Activated CD8-positive, alpha-beta T cell treated with anti-CD3 and anti-CD28 coated beads for 36 hours (primary cell): ENCODE measurements at regions not wholly inside any gene's neighbourhood (a gene's known extent, or its start where the extent isn't known, plus 50 kb on each side); places are given as distances from the start of the nearest gene placed in this dataset.
A peak's percentile ranks its signal among the peaks of the same experiment; 100 is the strongest.

Experiments
- ATAC-seq: fragments of 200-7000 bp; cut with Tn5 transposase; one replicate; pipeline ENCODE4 v1.10.0; 2021; ENCODE audit warnings: mild to moderate bottlenecking, moderate library complexity
- CTCF ChIA-PET: fragments of 350-600 bp; sonication (Branson Sonifier 250); formaldehyde crosslinking; loops from one replicate; lab custom pipeline; 2021; ENCODE audit warnings: antibody characterized with exemption; lab: Charles Lee
- POLR2A ChIA-PET: fragments of 350-600 bp; sonication (Branson Sonifier 250); formaldehyde crosslinking; loops from one replicate; lab custom pipeline; 2021; ENCODE audit warnings: antibody characterized with exemption; lab: Charles Lee
- DNase-seq: peaks from one replicate; pipeline ENCODE4 v3.0.0-alpha.2; 2020
- H3K27ac Mint-ChIP-seq: one replicate; pipeline ENCODE4 v1.8.0; 2021; ENCODE audit warnings: mild to moderate bottlenecking, mixed read lengths
- H3K27me3 Mint-ChIP-seq: one replicate; pipeline ENCODE4 v1.8.0; 2021; ENCODE audit warnings: mixed read lengths
- H3K36me3 Mint-ChIP-seq: one replicate; pipeline ENCODE4 v1.8.0; 2021; ENCODE audit warnings: low read depth, mixed read lengths
- H3K4me1 Mint-ChIP-seq: one replicate; pipeline ENCODE4 v1.8.0; 2021; ENCODE audit warnings: low read depth, mixed read lengths
- H3K4me3 Mint-ChIP-seq: one replicate; pipeline ENCODE4 v1.8.0; 2021; ENCODE audit warnings: mild to moderate bottlenecking, moderate library complexity, mixed read lengths
- H3K9me3 Mint-ChIP-seq: one replicate; pipeline ENCODE4 v1.8.0; 2021; ENCODE audit warnings: mixed read lengths
- CTCF ChIP-seq: fragments of 200-600 bp; IDR thresholded peaks from one replicate; pipeline ENCODE4 v1.8.0; 2022; ENCODE audit warnings: antibody characterized with exemption, mild to moderate bottlenecking
- intact Hi-C: fragments of 100-400 bp; cut with micrococcal nuclease; formaldehyde crosslinking; loops from one replicate; pipeline ENCODE4 v1.10.0; 2022

- peaks cover 5% of the 10 kb centered on the region for H3K9me3 Mint-ChIP-seq
- no peaks in the 10 kb centered on the region for H3K4me1 Mint-ChIP-seq
- CTCF ChIA-PET, result no interaction called here
- H3K27me3 Mint-ChIP-seq, result peaks cover 8% of the 10 kb centered on the region
- POLR2A ChIA-PET, result no interaction called here
- no peak overlapping the region for H3K27ac Mint-ChIP-seq
- peak; percentile 2 for DNase-seq
- intact Hi-C loops, result no loop called here
- no peak for TF ChIP-seq CTCF
- no peak overlapping the region for H3K4me3 Mint-ChIP-seq
- H3K36me3 Mint-ChIP-seq, result no peaks in the 10 kb centered on the region
- ATAC-seq, result no peak
Observed at GRCh38 chr16:25390761-25391160, 133.1 kb upstream of the ZKSCAN2 start.

- TF ChIP-seq CTCF, result no peak
- Mint-ChIP-seq H3K4me3 (no peak overlapping the region), H3K27me3 (peaks cover 1% of the 10 kb centered on the region), H3K36me3 (no peaks in the 10 kb centered on the region), H3K9me3 (no peaks in the 10 kb centered on the region), H3K4me1 (no peaks in the 10 kb centered on the region), H3K27ac (no peak overlapping the region)
- ATAC-seq (no peak), DNase-seq (no peak)
- POLR2A ChIA-PET, result no interaction called here
- CTCF ChIA-PET, result no interaction called here
- intact Hi-C loops, result no loop called here
Observed at GRCh38 chr16:25374556-25374955, 116.9 kb upstream of the ZKSCAN2 start.

GRCh38 chr16:25372716-25373115 is 115.1 kb upstream of the ZKSCAN2 start:
- CTCF ChIA-PET, result no interaction called here
- no peak for DNase-seq
- Mint-ChIP-seq H3K4me3 (no peak overlapping the region), H3K27ac (no peak overlapping the region), H3K9me3 (no peaks in the 10 kb centered on the region), H3K4me1 (no peaks in the 10 kb centered on the region), H3K36me3 (no peaks in the 10 kb centered on the region), H3K27me3 (peaks cover 1% of the 10 kb centered on the region)
- no peak for TF ChIP-seq CTCF
- POLR2A ChIA-PET, result no interaction called here
- no peak for ATAC-seq
- intact Hi-C loops, result no loop called here

GRCh38 chr16:25371342-25371741 is 113.7 kb upstream of the ZKSCAN2 start:
- H3K4me1 Mint-ChIP-seq, result no peaks in the 10 kb centered on the region
- peaks cover 1% of the 10 kb centered on the region for H3K27me3 Mint-ChIP-seq
- H3K9me3 Mint-ChIP-seq, result no peaks in the 10 kb centered on the region
- H3K36me3 Mint-ChIP-seq, result no peaks in the 10 kb centered on the region
- no peak overlapping the region for H3K4me3 Mint-ChIP-seq
- no peak overlapping the region for H3K27ac Mint-ChIP-seq
- POLR2A ChIA-PET, result no interaction called here
- TF ChIP-seq CTCF, result no peak
- intact Hi-C loops, result no loop called here
- ATAC-seq, result no peak
- DNase-seq, result no peak
- CTCF ChIA-PET, result no interaction called here

GRCh38 chr16:25370541-25370940 is 112.9 kb upstream of the ZKSCAN2 start:
- Mint-ChIP-seq H3K27me3 (no peaks in the 10 kb centered on the region), H3K9me3 (no peaks in the 10 kb centered on the region), H3K4me1 (no peaks in the 10 kb centered on the region), H3K36me3 (no peaks in the 10 kb centered on the region), H3K27ac (no peak overlapping the region), H3K4me3 (no peak overlapping the region)
- DNase-seq (no peak), ATAC-seq (no peak)
- TF ChIP-seq CTCF, result no peak
- intact Hi-C loops, result no loop called here
- CTCF ChIA-PET, result no interaction called here
- POLR2A ChIA-PET, result no interaction called here
